Peyer's patch (tissue), 4 donors: ENCODE measurements at regions not wholly inside any gene's neighbourhood (a gene's known extent, or its start where the extent isn't known, plus 50 kb on each side); places are given as distances from the start of the nearest gene placed in this dataset.

Experiments used
- DNase-seq, 3 donors: peaks; one replicate each; pipeline ENCODE4 v3.0.0-alpha.2; 2017 to 2019
- H3K27ac ChIP-seq, 4 donors: fragments of 200-600 bp; sonication (generic); one replicate each; pipeline ENCODE4 v1.5.1; 2016 to 2019
- H3K27me3 ChIP-seq, 2 donors: fragments of 200-600 bp; sonication (generic); one replicate each; pipeline ENCODE4 v1.5.1; 2019
- H3K36me3 ChIP-seq, 3 donors: fragments of 200-600 bp; sonication (generic); one replicate each; pipeline ENCODE4 v1.5.1; 2016 to 2019
- H3K4me1 ChIP-seq, 4 donors: fragments of 200-600 bp; sonication (generic); one replicate each; pipeline ENCODE4 v1.5.1; 2016 to 2019
- H3K4me3 ChIP-seq, 4 donors: fragments of 200-600 bp; sonication (generic); 1 replicate in 3 of 4; 2 replicates in 1 of 4; pipeline ENCODE4 v1.5.1; 2016 to 2019; ENCODE audit warnings: mild to moderate bottlenecking in 1 of 4
- H3K9me3 ChIP-seq, 4 donors: fragments of 200-600 bp; sonication (generic); one replicate each; pipeline ENCODE4 v1.5.1; 2016 to 2019; ENCODE audit warnings: mild to moderate bottlenecking in 1 of 4
- POLR2A ChIP-seq, 2 donors: fragments of 450-650 bp; IDR thresholded peaks; one replicate each; pipeline ENCODE4 v1.5.1; 2017; ENCODE audit warnings: antibody characterized with exemption in 2 of 2, mild to moderate bottlenecking in 2 of 2, moderate library complexity in 2 of 2
- TF ChIP-seq, protein P1 (sequence below), 6 experiments: fragments of 450-650 bp in 4 of 6; fragments of 200-600 bp in 2 of 6; sonication (generic) in 1 of 6; IDR thresholded peaks; one replicate each; pipeline ENCODE4 v1.5.1; 2017 to 2019; ENCODE audit warnings: antibody characterized with exemption in 6 of 6, mild to moderate bottlenecking in 3 of 6, moderate library complexity in 1 of 6

- no peak for TF ChIP-seq POLR2A (IDR thresholded peaks at IDR 0.05)
- TF ChIP-seq, protein P1, sequence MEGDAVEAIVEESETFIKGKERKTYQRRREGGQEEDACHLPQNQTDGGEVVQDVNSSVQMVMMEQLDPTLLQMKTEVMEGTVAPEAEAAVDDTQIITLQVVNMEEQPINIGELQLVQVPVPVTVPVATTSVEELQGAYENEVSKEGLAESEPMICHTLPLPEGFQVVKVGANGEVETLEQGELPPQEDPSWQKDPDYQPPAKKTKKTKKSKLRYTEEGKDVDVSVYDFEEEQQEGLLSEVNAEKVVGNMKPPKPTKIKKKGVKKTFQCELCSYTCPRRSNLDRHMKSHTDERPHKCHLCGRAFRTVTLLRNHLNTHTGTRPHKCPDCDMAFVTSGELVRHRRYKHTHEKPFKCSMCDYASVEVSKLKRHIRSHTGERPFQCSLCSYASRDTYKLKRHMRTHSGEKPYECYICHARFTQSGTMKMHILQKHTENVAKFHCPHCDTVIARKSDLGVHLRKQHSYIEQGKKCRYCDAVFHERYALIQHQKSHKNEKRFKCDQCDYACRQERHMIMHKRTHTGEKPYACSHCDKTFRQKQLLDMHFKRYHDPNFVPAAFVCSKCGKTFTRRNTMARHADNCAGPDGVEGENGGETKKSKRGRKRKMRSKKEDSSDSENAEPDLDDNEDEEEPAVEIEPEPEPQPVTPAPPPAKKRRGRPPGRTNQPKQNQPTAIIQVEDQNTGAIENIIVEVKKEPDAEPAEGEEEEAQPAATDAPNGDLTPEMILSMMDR (IDR thresholded peaks at IDR 0.05) = no peak
- no peak overlapping the region for H3K27ac ChIP-seq
These were observed 141.0 kb upstream of the COL21A1 start for GRCh38 chr6:56388415-56388755.

DNA sequence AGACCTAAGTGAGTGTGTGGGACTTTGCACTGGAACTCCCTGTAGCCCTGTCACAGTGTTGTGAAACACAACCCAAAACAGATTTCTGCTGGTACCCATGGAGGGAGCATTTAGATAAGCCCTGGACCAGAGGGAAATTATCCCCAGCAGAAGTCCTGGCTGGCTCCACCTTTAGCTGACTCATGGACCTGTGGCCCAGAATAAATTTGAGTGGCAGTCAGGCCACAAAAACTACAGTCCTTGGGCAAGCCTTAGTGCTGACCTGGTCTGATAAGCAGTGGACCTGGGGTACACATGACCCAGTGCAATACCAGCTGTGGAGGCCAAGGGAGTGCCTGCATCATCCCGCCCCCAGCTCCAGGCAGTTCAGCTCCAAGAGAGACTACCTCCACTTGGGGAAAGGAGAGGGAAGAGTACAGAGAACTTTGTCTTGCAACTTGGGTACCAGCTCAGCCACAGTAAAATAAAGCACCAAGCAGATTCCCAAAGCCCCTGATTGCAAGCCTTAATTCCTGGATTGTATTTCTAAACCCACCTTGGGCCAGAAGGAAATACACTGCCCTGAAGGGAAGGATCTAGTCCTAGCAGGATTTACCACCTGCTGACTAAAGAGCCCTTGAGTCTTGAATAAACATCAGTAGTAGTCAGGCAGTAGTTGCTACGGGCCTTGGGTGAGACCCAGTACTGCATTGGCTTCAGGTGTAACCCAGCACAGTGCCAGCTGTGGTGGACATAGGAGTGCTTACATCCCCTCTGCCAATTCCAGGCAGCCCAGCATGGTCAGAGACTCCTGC is 140.4 kb upstream of the COL21A1 start:
- DNase-seq = no peak
- H3K27me3 ChIP-seq = no peaks in the 10 kb centered on the region
- no peak for TF ChIP-seq POLR2A (IDR thresholded peaks at IDR 0.05)
- TF ChIP-seq, protein P1 (IDR thresholded peaks at IDR 0.05) = no peak
- no peaks in the 10 kb centered on the region for H3K4me1 ChIP-seq
- no peaks in the 10 kb centered on the region for H3K36me3 ChIP-seq
- H3K4me3 ChIP-seq = no peak overlapping the region
- no peaks in the 10 kb centered on the region for H3K9me3 ChIP-seq
- H3K27ac ChIP-seq = peak overlapping the region in 1 of 4 donors; percentile 31

More at GRCh38 chr6:56388415-56388755, 141.0 kb upstream of the COL21A1 start:
- no peaks in the 10 kb centered on the region for H3K9me3 ChIP-seq
- no peak for DNase-seq
- H3K27me3 ChIP-seq = no peaks in the 10 kb centered on the region
- H3K4me1 ChIP-seq = no peaks in the 10 kb centered on the region
- no peaks in the 10 kb centered on the region for H3K36me3 ChIP-seq
- H3K4me3 ChIP-seq = no peak overlapping the region

- TF ChIP-seq POLR2A (IDR thresholded peaks at IDR 0.05) = no peak
- TF ChIP-seq, protein P1 (IDR thresholded peaks at IDR 0.05) = no peak
- Histone ChIP-seq H3K27ac (no peak overlapping the region), H3K36me3 (no peaks in the 10 kb centered on the region)
These were observed 139.3 kb upstream of the COL21A1 start for GRCh38 chr6:56386717-56387116.

GRCh38 chr6:56385981-56386593 is 138.7 kb upstream of the COL21A1 start:
- Histone ChIP-seq H3K27me3 (no peaks in the 10 kb centered on the region), H3K36me3 (no peaks in the 10 kb centered on the region), H3K27ac (no peak overlapping the region), H3K9me3 (no peaks in the 10 kb centered on the region), H3K4me3 (no peak overlapping the region), H3K4me1 (no peaks in the 10 kb centered on the region)
- TF ChIP-seq POLR2A (IDR thresholded peaks at IDR 0.05) = no peak
- TF ChIP-seq, protein P1 (IDR thresholded peaks at IDR 0.05) = no peak
- DNase-seq = no peak

More at GRCh38 chr6:56386717-56387116, 139.3 kb upstream of the COL21A1 start:
- H3K27me3 ChIP-seq = no peaks in the 10 kb centered on the region
- no peaks in the 10 kb centered on the region for H3K4me1 ChIP-seq
- no peaks in the 10 kb centered on the region for H3K9me3 ChIP-seq
- H3K4me3 ChIP-seq = no peak overlapping the region
- DNase-seq = no peak

DNA sequence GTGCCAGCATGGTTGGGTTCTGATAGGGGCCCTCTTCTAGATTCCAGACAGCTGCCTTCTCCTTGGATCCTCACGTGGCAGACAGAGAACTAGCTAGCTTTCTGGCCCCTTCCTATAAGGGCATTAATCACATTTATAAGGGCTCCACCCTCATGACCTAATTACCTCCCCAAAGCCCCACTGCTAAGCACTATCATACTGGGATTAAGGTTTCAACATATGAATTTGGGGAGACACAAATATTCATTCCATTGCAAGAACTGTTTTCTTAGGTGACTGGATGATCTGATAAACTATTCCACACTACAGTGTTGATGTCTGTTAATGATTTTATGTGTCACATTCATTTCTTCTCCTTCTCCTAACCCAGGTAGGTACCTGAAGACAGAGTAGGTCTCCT is 135.8 kb upstream of the COL21A1 start:
- TF ChIP-seq, protein P1 (IDR thresholded peaks at IDR 0.05) = no peak
- TF ChIP-seq POLR2A (IDR thresholded peaks at IDR 0.05) = no peak
- Histone ChIP-seq H3K27ac (no peak overlapping the region), H3K4me3 (no peak overlapping the region), H3K36me3 (no peaks in the 10 kb centered on the region), H3K4me1 (no peaks in the 10 kb centered on the region), H3K9me3 (no peaks in the 10 kb centered on the region), H3K27me3 (no peaks in the 10 kb centered on the region)
- no peak for DNase-seq
